Spleen (tissue), 7 donors: ENCODE measurements at regions not wholly inside any gene's neighbourhood (a gene's known extent, or its start where the extent isn't known, plus 50 kb on each side); places are given as distances from the start of the nearest gene placed in this dataset.

Source experiments
- CTCF ChIP-seq, 11 experiments: fragments of 200-600 bp in 7 of 11; fragments of 450-650 bp in 4 of 11; sonication (generic) in 4 of 11; IDR thresholded peaks in 8 of 11; conservative IDR thresholded peaks in 3 of 11; 1 replicate in 7 of 11; 2 replicates in 4 of 11; pipeline versions ENCODE4 v1.4.0 to v1.8.0; 2016 to 2021; ENCODE audit warnings: antibody characterized with exemption in 11 of 11, inconsistent platforms in 4 of 11, mild to moderate bottlenecking in 1 of 11
- POLR2A ChIP-seq, 3 donors: fragments of 450-650 bp; IDR thresholded peaks; one replicate each; pipeline ENCODE4 v1.5.1; 2017; ENCODE audit warnings: antibody characterized with exemption in 3 of 3, mild to moderate bottlenecking in 1 of 3
- POLR2AphosphoS5 ChIP-seq, 3 donors: sonication (generic); formaldehyde crosslinking; IDR thresholded peaks; one replicate each; pipeline ENCODE4 v1.5.1; 2017; ENCODE audit warnings: antibody characterized with exemption in 3 of 3
- donor health status: DM: no; HTN: no; CAD: no; lungs with moderate emphysema.
- donor health status: DM: no; HTN: no; CAD: no.
- donor health status: DM: no; HTN: no; CAD: no.

- TF ChIP-seq CTCF (IDR thresholded peaks at IDR 0.05 in 8 of 11, conservative IDR thresholded peaks at IDR 0.05 in 3 of 11) (no peak), POLR2A (IDR thresholded peaks at IDR 0.05) (no peak), POLR2AphosphoS5 (IDR thresholded peaks at IDR 0.05) (no peak)
These were observed 64.7 kb upstream of the PRL start for GRCh38 chr6:22361576-22361975.
